Stomach (tissue), 8 donors: ENCODE measurements at regions not wholly inside any gene's neighbourhood (a gene's known extent, or its start where the extent isn't known, plus 50 kb on each side); places are given as distances from the start of the nearest gene placed in this dataset.
A peak's percentile ranks its signal among the peaks of the same experiment; 100 is the strongest.

Source experiments
- DNase-seq, 2 donors: peaks; one replicate each; pipeline versions ENCODE4 v3.0.0 to v3.0.0-alpha.2; 2013 to 2019
- H3K27ac ChIP-seq, 5 donors: fragments of 200-600 bp in 4 of 5; sonication (generic) in 4 of 5; one replicate each; pipeline ENCODE4 v1.5.1; 2013 to 2019; ENCODE audit warnings: mild to moderate bottlenecking in 1 of 5, moderate library complexity in 1 of 5
- H3K27me3 ChIP-seq, 3 donors: fragments of 200-600 bp; sonication (generic); one replicate each; pipeline ENCODE4 v1.5.1; 2017 to 2019; ENCODE audit warnings: mixed run types in 1 of 3
- H3K36me3 ChIP-seq, 4 donors: fragments of 200-600 bp; sonication (generic); 1 replicate in 3 of 4; 2 replicates in 1 of 4; pipeline ENCODE4 v1.5.1; 2016 to 2019
- H3K4me1 ChIP-seq, 4 donors: fragments of 200-600 bp; sonication (generic); one replicate each; pipeline ENCODE4 v1.5.1; 2016 to 2019
- H3K4me3 ChIP-seq, 4 donors: fragments of 200-600 bp; sonication (generic) in 3 of 4; one replicate each; pipeline ENCODE4 v1.5.1; 2016 to 2019; ENCODE audit warnings: mild to moderate bottlenecking in 1 of 4
- H3K9me3 ChIP-seq, 4 donors: fragments of 200-600 bp; sonication (generic); one replicate each; pipeline ENCODE4 v1.5.1; 2016 to 2019
- EP300 ChIP-seq: sonication (generic); formaldehyde crosslinking; IDR thresholded peaks from one replicate; pipeline ENCODE4 v1.6.1; 2017; ENCODE audit warnings: antibody characterized with exemption
- POLR2A ChIP-seq, 4 donors: fragments of 450-650 bp; IDR thresholded peaks; one replicate each; pipeline ENCODE4 v1.6.1; 2016; ENCODE audit warnings: antibody characterized with exemption in 4 of 4, control low read depth in 2 of 4, mild to moderate bottlenecking in 1 of 4, moderate library complexity in 1 of 4
- POLR2AphosphoS5 ChIP-seq, 3 donors: sonication (generic); formaldehyde crosslinking; IDR thresholded peaks; one replicate each; pipeline ENCODE4 v1.6.1; 2016; ENCODE audit warnings: antibody characterized with exemption in 3 of 3
- WGBS, 5 donors: extraction: QIAGEN DNeasy Blood & Tissue Kit in 3 of 5; methylation state at CpG; one replicate each; pipeline versions ENCODE4 v1.1.5 to v1.1.7; 2013 to 2018; 5-methylcytosine and 5-hydroxymethylcytosine counted together
- intact Hi-C: fragments of 100-400 bp; cut with DNase I; formaldehyde crosslinking; loops from one replicate; pipeline ENCODE4 v1.15.1; 2023; ENCODE audit warnings: low total_unique reads
- TF ChIP-seq, protein P1 (sequence below), 7 experiments: fragments of 450-650 bp in 4 of 7; fragments of 200-600 bp in 3 of 7; sonication (generic) in 3 of 7; IDR thresholded peaks; one replicate each; pipeline ENCODE4 v1.5.1; 2016 to 2019; ENCODE audit warnings: antibody characterized with exemption in 7 of 7, control low read depth in 2 of 7, mild to moderate bottlenecking in 1 of 7
- donor health status: healthy with polysubstance abuse.
- donor health status: Bipolar disorder and iron deficiency.
- donor health status: healthy.

DNA sequence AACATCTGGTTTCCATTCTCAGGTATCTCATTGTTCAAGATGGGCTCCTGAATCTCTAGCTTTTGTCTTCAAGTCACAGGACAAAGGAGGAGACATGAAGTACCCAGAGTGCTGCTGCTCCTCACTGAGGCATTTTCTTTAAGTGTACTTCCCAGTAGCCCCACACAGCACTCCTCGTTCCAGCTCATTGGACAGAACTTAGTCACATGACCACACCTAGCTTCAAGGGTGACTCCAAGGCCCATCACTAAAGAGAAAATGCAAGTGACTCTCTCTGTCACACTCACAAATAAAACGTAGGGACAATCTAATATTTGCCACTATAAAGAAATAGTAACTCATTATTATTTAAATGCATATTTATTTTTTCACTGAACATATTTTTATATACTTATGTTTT lies 58.3 kb upstream of the NEUROD6 start:
- DNase-seq = no peak
- Histone ChIP-seq H3K27ac (no peak overlapping the region), H3K4me3 (no peak overlapping the region), H3K36me3 (no peaks in the 10 kb centered on the region), H3K27me3 (no peaks in the 10 kb centered on the region), H3K4me1 (no peaks in the 10 kb centered on the region), H3K9me3 (no peaks in the 10 kb centered on the region)
- TF ChIP-seq EP300 = no peak
- TF ChIP-seq, protein P1, sequence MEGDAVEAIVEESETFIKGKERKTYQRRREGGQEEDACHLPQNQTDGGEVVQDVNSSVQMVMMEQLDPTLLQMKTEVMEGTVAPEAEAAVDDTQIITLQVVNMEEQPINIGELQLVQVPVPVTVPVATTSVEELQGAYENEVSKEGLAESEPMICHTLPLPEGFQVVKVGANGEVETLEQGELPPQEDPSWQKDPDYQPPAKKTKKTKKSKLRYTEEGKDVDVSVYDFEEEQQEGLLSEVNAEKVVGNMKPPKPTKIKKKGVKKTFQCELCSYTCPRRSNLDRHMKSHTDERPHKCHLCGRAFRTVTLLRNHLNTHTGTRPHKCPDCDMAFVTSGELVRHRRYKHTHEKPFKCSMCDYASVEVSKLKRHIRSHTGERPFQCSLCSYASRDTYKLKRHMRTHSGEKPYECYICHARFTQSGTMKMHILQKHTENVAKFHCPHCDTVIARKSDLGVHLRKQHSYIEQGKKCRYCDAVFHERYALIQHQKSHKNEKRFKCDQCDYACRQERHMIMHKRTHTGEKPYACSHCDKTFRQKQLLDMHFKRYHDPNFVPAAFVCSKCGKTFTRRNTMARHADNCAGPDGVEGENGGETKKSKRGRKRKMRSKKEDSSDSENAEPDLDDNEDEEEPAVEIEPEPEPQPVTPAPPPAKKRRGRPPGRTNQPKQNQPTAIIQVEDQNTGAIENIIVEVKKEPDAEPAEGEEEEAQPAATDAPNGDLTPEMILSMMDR (IDR thresholded peaks at IDR 0.05) = no peak
- TF ChIP-seq POLR2A (IDR thresholded peaks at IDR 0.05) = no peak
- no peak for TF ChIP-seq POLR2AphosphoS5 (IDR thresholded peaks at IDR 0.05)
- intact Hi-C loops = no loop called here
- WGBS, 5 donors = 77 to 84% (median 82%) methylated on average over 2 of the region's 2 CpGs

DNA sequence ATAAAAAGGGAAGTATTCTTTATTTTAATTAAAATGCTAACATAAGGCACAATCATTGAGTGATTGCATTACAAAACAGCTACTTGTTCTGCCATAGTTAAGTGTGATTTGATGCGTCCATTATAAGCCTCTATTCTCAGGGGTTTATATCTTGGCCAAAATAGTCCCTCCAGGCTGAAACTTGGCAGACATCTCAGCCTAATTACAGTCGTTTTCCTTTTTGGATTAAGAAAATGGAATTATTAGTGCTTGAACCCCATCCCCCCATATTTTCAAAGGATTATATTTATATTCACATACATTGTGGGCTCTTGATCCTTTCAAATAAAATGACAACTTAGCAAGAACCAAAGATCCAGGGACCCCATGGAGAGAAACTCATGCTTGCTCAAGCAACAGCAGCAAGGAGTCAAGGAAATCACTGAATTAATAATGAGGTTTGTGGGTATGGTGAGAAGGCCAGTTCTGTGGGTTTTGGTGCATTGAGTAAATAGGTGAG lies 66.7 kb upstream of the NEUROD6 start:
- Histone ChIP-seq H3K27ac (no peak overlapping the region), H3K4me1 (no peaks in the 10 kb centered on the region), H3K36me3 (no peaks in the 10 kb centered on the region), H3K9me3 (no peaks in the 10 kb centered on the region), H3K27me3 (no peaks in the 10 kb centered on the region), H3K4me3 (no peak overlapping the region)
- 56 to 75% (median 72%) methylated on average over 2 of the region's 2 CpGs for WGBS, 5 donors
- intact Hi-C loops = no loop called here
- TF ChIP-seq POLR2AphosphoS5 (IDR thresholded peaks at IDR 0.05) = no peak
- no peak for TF ChIP-seq EP300
- no peak for TF ChIP-seq POLR2A (IDR thresholded peaks at IDR 0.05)
- TF ChIP-seq, protein P1 (IDR thresholded peaks at IDR 0.05) = no peak
- no peak for DNase-seq

DNA sequence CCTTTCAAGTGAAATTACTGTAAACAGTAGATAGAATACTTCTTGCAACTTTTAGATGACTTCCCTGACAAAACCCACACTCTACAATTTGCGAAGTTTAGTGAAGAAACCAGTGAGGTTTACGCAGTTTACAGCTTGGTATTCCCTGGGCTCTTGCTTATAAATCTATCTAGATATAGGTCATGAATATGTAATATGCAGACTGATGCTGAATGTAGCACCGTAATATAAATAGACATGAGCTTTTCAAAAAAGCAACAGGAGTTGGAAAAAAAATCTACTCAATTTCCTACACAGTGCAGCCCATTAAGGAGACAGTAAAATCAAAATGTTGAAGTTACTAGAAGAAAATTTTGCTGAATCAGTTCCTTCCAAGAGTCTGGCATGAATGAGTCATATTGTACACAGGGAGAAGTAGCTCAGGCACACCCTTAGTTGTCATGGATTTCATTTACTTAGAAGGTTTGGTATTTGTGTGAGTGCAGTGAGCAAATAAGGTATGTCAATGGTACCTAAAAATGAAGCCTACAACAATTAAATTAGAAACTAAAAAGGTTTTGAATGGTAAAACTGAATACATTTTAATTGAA lies 67.7 kb upstream of the NEUROD6 start:
- peak in 1 of 2 donors; percentile 27 for DNase-seq
- WGBS, 5 donors = 65 to 88% (median 79%) methylated on average over 3 of the region's 3 CpGs
- no peak overlapping the region for H3K4me3 ChIP-seq
- no peaks in the 10 kb centered on the region for H3K36me3 ChIP-seq
- H3K9me3 ChIP-seq = no peaks in the 10 kb centered on the region
- no peaks in the 10 kb centered on the region for H3K4me1 ChIP-seq
- H3K27ac ChIP-seq = no peak overlapping the region
- TF ChIP-seq POLR2A (IDR thresholded peaks at IDR 0.05) = no peak
- TF ChIP-seq EP300 = no peak
- no peak for TF ChIP-seq POLR2AphosphoS5 (IDR thresholded peaks at IDR 0.05)
- TF ChIP-seq, protein P1 (IDR thresholded peaks at IDR 0.05) = no peak
- intact Hi-C loops = no loop called here
- H3K27me3 ChIP-seq = no peaks in the 10 kb centered on the region

DNA sequence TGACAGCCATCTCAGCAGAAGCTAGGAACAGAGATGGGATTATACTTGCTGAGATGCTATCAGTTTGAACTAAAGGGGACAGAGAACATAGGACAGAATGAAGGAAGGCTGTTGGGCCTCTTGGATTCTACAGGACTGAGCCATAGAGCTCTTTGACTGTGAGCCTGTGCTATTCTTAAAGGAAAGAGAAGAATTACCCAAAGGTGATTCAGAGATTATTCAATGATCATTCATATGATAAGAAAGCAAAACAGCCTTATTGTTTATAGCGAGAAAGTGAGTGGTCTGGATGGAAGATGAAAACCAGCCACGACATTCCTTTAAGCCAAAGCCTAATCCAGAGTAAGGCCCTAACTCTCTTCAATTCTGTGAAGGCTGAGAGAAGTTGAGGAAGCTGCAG lies 69.7 kb upstream of the NEUROD6 start:
- intact Hi-C loops = no loop called here
- no peak overlapping the region for H3K27ac ChIP-seq
- no peak overlapping the region for H3K4me3 ChIP-seq
- no peaks in the 10 kb centered on the region for H3K27me3 ChIP-seq
- no peaks in the 10 kb centered on the region for H3K4me1 ChIP-seq
- no peaks in the 10 kb centered on the region for H3K36me3 ChIP-seq
- DNase-seq = no peak
- TF ChIP-seq POLR2AphosphoS5 (IDR thresholded peaks at IDR 0.05) (no peak), POLR2A (IDR thresholded peaks at IDR 0.05) (no peak), EP300 (no peak)
- TF ChIP-seq, protein P1 (IDR thresholded peaks at IDR 0.05) = no peak
- H3K9me3 ChIP-seq = no peaks in the 10 kb centered on the region
- 79 to 91% (median 87%) methylated on average over 2 of the region's 2 CpGs for WGBS, 5 donors
